Uterus (tissue), 2 donors: ENCODE measurements at regions not wholly inside any gene's neighbourhood (a gene's known extent, or its start where the extent isn't known, plus 50 kb on each side); places are given as distances from the start of the nearest gene placed in this dataset.

ENCODE experiments used
- POLR2A ChIP-seq, 2 donors: fragments of 450-650 bp; IDR thresholded peaks; one replicate each; pipeline ENCODE4 v1.6.1; 2016; ENCODE audit warnings: antibody characterized with exemption in 2 of 2, mild to moderate bottlenecking in 1 of 2, moderate library complexity in 1 of 2
- TF ChIP-seq, protein P1 (sequence below), 4 experiments: fragments of 200-600 bp in 2 of 4; fragments of 450-650 bp in 2 of 4; sonication (generic) in 2 of 4; IDR thresholded peaks; one replicate each; pipeline ENCODE4 v1.5.1; 2016 to 2019; ENCODE audit warnings: antibody characterized with exemption in 4 of 4, mild to moderate bottlenecking in 2 of 4, moderate library complexity in 1 of 4

DNA sequence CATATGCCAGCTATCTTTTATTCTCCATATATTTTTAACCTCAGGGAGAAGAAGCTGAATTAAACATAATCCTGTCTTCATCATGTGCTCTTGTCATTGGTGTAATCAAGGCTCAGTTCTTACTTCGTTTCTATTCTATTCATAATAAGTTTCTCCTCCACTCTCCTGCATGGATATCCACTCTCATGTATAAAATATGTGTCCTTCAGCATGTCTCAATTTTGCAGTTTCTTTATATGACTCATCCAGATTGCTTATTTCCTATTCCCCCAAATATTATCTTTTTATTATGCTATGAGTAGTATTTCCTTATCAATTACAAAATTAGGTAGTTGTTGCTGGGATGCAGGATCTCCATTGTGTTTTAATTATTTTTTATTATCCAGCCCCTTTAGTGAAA, 643.7 kb upstream of the ACO1 start:
- TF ChIP-seq, protein P1, sequence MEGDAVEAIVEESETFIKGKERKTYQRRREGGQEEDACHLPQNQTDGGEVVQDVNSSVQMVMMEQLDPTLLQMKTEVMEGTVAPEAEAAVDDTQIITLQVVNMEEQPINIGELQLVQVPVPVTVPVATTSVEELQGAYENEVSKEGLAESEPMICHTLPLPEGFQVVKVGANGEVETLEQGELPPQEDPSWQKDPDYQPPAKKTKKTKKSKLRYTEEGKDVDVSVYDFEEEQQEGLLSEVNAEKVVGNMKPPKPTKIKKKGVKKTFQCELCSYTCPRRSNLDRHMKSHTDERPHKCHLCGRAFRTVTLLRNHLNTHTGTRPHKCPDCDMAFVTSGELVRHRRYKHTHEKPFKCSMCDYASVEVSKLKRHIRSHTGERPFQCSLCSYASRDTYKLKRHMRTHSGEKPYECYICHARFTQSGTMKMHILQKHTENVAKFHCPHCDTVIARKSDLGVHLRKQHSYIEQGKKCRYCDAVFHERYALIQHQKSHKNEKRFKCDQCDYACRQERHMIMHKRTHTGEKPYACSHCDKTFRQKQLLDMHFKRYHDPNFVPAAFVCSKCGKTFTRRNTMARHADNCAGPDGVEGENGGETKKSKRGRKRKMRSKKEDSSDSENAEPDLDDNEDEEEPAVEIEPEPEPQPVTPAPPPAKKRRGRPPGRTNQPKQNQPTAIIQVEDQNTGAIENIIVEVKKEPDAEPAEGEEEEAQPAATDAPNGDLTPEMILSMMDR (IDR thresholded peaks at IDR 0.05), result no peak
- no peak for TF ChIP-seq POLR2A (IDR thresholded peaks at IDR 0.05)
